ENCODE measurements at regions not wholly inside any gene's neighbourhood (a gene's known extent, or its start where the extent isn't known, plus 50 kb on each side); places are given as distances from the start of the nearest gene placed in this dataset.

- H3K27me3 ChIP-seq (ENCODE audit: control insufficient read depth, insufficient read depth, low read length) = no peaks in the 10 kb centered on the region
- no peak for TF ChIP-seq CTCF (IDR thresholded peaks at IDR 0.05; ENCODE audit: insufficient read depth, low read length, poor library complexity, severe bottlenecking)
- no peak for DNase-seq (ENCODE audit: low read depth)
- H3K4me3 ChIP-seq (ENCODE audit: low read depth, low read length) = no peak overlapping the region
- no peaks in the 10 kb centered on the region for H3K36me3 ChIP-seq (ENCODE audit: control insufficient read depth, insufficient read depth, low read length)
Measured at GRCh38 chr2:60053791-60054190, 499.7 kb downstream of the BCL11A start.

- Histone ChIP-seq H3K36me3 (ENCODE audit: control insufficient read depth, insufficient read depth, low read length) (no peaks in the 10 kb centered on the region), H3K27me3 (ENCODE audit: control insufficient read depth, insufficient read depth, low read length) (no peaks in the 10 kb centered on the region), H3K4me3 (ENCODE audit: low read depth, low read length) (no peak overlapping the region)
- no peak for TF ChIP-seq CTCF (IDR thresholded peaks at IDR 0.05; ENCODE audit: insufficient read depth, low read length, poor library complexity, severe bottlenecking)
- DNase-seq (ENCODE audit: low read depth) = no peak
Measured at GRCh38 chr2:60052601-60053000, 500.9 kb downstream of the BCL11A start.

- no peak for DNase-seq (ENCODE audit: low read depth)
- H3K4me3 ChIP-seq (ENCODE audit: low read depth, low read length) = no peak overlapping the region
- no peaks in the 10 kb centered on the region for H3K27me3 ChIP-seq (ENCODE audit: control insufficient read depth, insufficient read depth, low read length)
- no peak for TF ChIP-seq CTCF (IDR thresholded peaks at IDR 0.05; ENCODE audit: insufficient read depth, low read length, poor library complexity, severe bottlenecking)
- H3K36me3 ChIP-seq (ENCODE audit: control insufficient read depth, insufficient read depth, low read length) = no peaks in the 10 kb centered on the region
Measured at GRCh38 chr2:60051991-60052390, 501.5 kb downstream of the BCL11A start.

GRCh38 chr2:60047944-60048525 lies 505.4 kb downstream of the BCL11A start:
- no peak overlapping the region for H3K4me3 ChIP-seq (ENCODE audit: low read depth, low read length)
- no peaks in the 10 kb centered on the region for H3K36me3 ChIP-seq (ENCODE audit: control insufficient read depth, insufficient read depth, low read length)
- no peak for DNase-seq (ENCODE audit: low read depth)
- no peak for TF ChIP-seq CTCF (IDR thresholded peaks at IDR 0.05; ENCODE audit: insufficient read depth, low read length, poor library complexity, severe bottlenecking)
- no peaks in the 10 kb centered on the region for H3K27me3 ChIP-seq (ENCODE audit: control insufficient read depth, insufficient read depth, low read length)

GRCh38 chr2:60047347-60047746 lies 506.1 kb downstream of the BCL11A start:
- Histone ChIP-seq H3K27me3 (ENCODE audit: control insufficient read depth, insufficient read depth, low read length) (no peaks in the 10 kb centered on the region), H3K36me3 (ENCODE audit: control insufficient read depth, insufficient read depth, low read length) (no peaks in the 10 kb centered on the region), H3K4me3 (ENCODE audit: low read depth, low read length) (no peak overlapping the region)
- no peak for TF ChIP-seq CTCF (IDR thresholded peaks at IDR 0.05; ENCODE audit: insufficient read depth, low read length, poor library complexity, severe bottlenecking)
- no peak for DNase-seq (ENCODE audit: low read depth)

GRCh38 chr2:60046529-60046928 lies 506.9 kb downstream of the BCL11A start:
- Histone ChIP-seq H3K36me3 (ENCODE audit: control insufficient read depth, insufficient read depth, low read length) (no peaks in the 10 kb centered on the region), H3K27me3 (ENCODE audit: control insufficient read depth, insufficient read depth, low read length) (no peaks in the 10 kb centered on the region), H3K4me3 (ENCODE audit: low read depth, low read length) (no peak overlapping the region)
- no peak for DNase-seq (ENCODE audit: low read depth)
- TF ChIP-seq CTCF (IDR thresholded peaks at IDR 0.05; ENCODE audit: insufficient read depth, low read length, poor library complexity, severe bottlenecking) = no peak

Data from kidney epithelial cell (primary cell).